ENCODE measurements at regions not wholly inside any gene's neighbourhood (a gene's known extent, or its start where the extent isn't known, plus 50 kb on each side); places are given as distances from the start of the nearest gene placed in this dataset.

DNA sequence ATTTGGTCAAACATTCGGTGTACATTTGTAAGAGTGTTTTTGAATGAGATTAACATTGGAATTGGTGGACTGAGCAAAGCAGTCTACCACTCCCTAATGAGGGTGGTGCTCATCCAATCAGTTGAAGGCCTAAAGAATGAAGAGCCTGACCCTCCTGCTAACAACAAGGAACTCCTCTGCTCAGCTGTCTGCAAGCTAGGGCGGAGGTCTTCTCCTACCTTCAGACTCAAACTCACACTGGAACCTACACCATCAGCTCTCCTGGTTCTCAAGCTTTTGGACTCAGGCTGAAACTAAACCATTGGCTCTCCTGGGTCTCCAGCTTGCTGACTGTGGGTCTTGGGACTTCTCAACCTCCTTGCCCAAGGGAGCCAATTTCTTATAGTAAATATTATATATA lies 55.5 kb upstream of the NPAS2 start:
- FAIRE-seq (no peak), DNase-seq (ENCODE audit: insufficient read length, low spot score) (no peak)
- no peak for TF ChIP-seq POLR2A (IDR thresholded peaks at IDR 0.05; ENCODE audit: low read depth, low read length)

DNA sequence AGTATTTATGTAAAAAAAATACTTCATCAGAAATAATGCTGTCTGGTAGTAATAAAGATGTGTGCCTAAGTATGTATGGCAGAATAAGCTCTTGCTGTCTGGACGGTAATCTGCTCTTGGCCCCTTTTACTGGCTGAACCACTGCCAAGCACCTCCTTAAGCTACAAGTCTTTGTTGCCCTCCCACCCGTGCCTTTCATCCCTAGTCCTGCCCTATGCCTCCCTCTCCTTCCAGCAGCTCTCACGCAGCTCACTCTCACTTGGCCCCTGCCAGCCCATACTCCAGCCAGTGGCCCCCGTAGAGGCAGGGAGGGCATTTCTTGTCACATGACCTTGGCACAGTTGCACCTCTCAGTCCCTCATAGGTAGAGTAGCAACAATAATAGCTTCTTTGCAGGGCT lies 54.5 kb upstream of the NPAS2 start:
- FAIRE-seq (no peak), DNase-seq (ENCODE audit: insufficient read length, low spot score) (no peak)
- TF ChIP-seq POLR2A (IDR thresholded peaks at IDR 0.05; ENCODE audit: low read depth, low read length) = no peak

DNA sequence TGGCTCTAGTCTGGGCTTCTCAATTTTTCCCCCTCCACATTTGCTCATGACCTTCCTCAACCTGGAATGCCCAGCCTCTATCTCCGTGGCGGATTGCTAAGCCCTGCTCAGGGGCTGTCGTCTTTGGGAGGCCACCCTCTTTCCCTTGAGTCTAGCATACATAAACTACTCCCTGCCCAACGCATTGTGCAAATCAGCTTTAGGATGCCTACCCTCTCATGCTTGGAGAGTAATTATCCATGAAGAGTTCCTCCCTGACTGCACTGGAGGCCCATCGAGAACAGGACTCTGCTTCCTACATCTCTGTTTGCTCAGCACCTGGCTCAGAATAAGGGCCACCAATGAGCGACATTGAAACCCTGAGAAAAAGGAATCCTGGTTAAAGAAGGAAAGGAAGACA lies 53.7 kb upstream of the NPAS2 start:
- no peak for TF ChIP-seq POLR2A (IDR thresholded peaks at IDR 0.05; ENCODE audit: low read depth, low read length)
- DNase-seq (ENCODE audit: insufficient read length, low spot score) = no peak
- FAIRE-seq = no peak

DNA sequence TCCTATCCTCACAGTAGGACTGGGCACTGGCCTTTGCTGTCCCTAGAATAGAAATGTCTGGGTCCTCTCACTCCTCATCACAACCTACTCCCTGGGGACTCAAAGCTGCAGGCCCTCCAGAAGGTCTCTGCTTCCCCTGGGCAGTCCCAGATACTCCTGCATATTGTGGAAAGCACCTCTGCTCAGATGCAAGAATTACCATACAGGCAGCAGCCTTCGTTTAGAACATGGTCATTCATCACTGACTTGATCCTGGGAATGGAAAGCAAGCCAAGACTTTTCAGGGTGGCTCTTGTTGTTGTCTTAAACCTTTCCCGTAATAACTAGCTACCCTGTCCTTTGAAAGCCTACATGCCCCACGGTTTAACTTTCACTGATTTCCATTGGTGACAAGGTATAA lies 53.1 kb upstream of the NPAS2 start:
- no peak for DNase-seq (ENCODE audit: insufficient read length, low spot score)
- TF ChIP-seq POLR2A (IDR thresholded peaks at IDR 0.05; ENCODE audit: low read depth, low read length) = no peak
- FAIRE-seq = peak; percentile 55

DNA sequence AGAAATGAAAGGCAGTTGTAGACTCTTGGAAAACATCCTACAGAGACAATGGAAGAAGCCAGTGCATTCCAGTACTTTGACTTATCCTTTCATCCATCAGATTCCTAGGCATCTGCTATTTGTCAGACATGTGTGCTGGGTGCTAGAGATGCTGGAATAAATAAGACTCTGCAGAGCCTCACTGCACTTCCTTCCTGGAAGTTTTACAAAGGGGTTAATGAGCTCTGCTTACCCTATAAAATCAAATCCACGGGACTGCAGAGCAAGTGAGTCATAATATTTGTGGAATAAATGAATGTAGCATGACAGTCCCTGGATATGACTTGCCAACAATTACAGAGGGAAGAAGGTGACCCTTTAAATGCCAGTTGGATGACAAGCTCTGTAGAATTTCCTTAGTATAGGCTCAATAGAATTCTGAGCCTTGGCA lies 52.7 kb upstream of the NPAS2 start:
- TF ChIP-seq POLR2A (IDR thresholded peaks at IDR 0.05; ENCODE audit: low read depth, low read length) = no peak
- DNase-seq (ENCODE audit: insufficient read length, low spot score) (no peak), FAIRE-seq (peak; percentile 93)

DNA sequence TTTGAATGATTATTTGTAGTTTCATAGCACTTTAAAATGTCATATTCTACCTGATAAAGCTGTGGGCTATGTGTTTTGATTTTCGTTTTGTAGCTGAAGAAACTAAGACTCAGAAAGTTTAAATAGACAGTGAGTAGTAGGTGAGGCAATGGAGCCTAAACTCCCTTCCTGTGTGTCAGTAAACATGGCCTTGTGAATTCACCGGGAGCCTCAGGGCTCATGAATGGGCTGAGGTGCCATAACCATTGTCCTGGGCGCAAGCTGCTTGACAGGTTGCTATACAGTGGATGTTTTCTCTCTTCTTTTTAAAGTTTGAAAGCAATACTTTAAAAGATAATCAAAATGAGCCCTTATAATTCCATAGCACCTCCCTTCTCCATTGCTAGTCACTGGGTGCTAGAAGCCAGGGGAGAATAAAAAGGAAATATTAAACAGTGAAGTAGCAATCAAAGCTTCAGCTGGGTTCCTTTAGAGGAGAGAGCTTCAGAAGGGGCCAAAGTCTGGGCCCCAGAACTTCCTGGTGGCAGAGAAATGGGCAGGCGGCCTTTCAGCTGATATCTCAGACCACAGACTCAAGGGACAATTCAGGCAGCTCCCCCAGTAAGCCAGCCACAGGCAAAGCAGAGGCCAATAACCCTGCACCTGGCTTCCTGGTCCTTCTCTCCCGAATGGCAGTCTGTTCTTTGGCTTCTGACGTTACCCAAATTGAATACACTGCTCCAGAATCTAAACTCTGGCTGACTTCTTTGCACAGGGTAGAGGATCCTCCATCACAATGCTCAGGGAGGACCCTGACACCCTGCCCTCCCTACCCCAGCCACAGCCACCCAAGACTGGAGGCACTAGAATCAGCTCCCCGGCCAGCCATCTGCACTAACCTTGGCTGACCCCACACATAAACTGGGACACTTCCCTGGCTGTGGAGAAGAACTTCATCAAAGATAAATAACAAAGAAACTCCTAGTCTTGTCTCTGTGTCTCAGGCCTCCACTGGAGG lies 51.8 kb upstream of the NPAS2 start:
- DNase-seq (ENCODE audit: insufficient read length, low spot score) (no peak), FAIRE-seq (no peak)
- no peak for TF ChIP-seq POLR2A (IDR thresholded peaks at IDR 0.05; ENCODE audit: low read depth, low read length)

Data from H54 (cell line).